ENCODE measurements at regions not wholly inside any gene's neighbourhood (a gene's known extent, or its start where the extent isn't known, plus 50 kb on each side); places are given as distances from the start of the nearest gene placed in this dataset.

DNA sequence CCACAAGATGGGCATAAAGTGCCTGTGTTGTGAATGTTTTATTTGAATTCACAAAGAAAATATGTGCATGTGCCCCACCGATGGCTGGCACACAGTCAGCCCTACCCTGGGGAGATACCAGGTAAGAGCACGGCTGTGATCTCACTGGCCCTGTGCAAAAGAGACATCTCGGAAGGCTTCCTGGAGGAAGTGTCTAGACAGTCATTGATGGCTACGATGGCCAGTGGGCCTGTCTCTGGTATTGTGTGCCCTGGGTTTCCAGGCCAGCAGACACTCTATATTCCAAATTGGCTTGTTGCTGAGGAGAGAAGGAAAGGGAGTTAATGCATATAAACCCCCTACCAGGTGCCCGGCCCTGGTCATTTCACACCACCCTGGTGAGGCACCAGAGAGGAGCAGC, 211.7 kb downstream of the GLI2 start:
- TF ChIP-seq SIN3A (IDR thresholded peaks at IDR 0.05; ENCODE audit: borderline replicate concordance, insufficient read depth, low read length) (no peak), POLR2AphosphoS5 (IDR thresholded peaks at IDR 0.05; ENCODE audit: low read depth, low read length) (no peak), TAF1 (IDR thresholded peaks at IDR 0.05; ENCODE audit: borderline replicate concordance, insufficient read depth, low read length) (no peak)
- TF ChIP-seq, protein P1, sequence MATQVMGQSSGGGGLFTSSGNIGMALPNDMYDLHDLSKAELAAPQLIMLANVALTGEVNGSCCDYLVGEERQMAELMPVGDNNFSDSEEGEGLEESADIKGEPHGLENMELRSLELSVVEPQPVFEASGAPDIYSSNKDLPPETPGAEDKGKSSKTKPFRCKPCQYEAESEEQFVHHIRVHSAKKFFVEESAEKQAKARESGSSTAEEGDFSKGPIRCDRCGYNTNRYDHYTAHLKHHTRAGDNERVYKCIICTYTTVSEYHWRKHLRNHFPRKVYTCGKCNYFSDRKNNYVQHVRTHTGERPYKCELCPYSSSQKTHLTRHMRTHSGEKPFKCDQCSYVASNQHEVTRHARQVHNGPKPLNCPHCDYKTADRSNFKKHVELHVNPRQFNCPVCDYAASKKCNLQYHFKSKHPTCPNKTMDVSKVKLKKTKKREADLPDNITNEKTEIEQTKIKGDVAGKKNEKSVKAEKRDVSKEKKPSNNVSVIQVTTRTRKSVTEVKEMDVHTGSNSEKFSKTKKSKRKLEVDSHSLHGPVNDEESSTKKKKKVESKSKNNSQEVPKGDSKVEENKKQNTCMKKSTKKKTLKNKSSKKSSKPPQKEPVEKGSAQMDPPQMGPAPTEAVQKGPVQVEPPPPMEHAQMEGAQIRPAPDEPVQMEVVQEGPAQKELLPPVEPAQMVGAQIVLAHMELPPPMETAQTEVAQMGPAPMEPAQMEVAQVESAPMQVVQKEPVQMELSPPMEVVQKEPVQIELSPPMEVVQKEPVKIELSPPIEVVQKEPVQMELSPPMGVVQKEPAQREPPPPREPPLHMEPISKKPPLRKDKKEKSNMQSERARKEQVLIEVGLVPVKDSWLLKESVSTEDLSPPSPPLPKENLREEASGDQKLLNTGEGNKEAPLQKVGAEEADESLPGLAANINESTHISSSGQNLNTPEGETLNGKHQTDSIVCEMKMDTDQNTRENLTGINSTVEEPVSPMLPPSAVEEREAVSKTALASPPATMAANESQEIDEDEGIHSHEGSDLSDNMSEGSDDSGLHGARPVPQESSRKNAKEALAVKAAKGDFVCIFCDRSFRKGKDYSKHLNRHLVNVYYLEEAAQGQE (IDR thresholded peaks at IDR 0.05; ENCODE audit: insufficient read depth in 1 of 2, low read depth in 2 of 2, low read length in 2 of 2): no peak
